Neural progenitor cell (in vitro differentiated cells): ENCODE measurements at regions not wholly inside any gene's neighbourhood (a gene's known extent, or its start where the extent isn't known, plus 50 kb on each side); places are given as distances from the start of the nearest gene placed in this dataset.

Source experiments
- CTCF ChIP-seq: fragments of 200-600 bp; sonication (generic); IDR thresholded peaks from 2 replicates; pipeline ENCODE4 v1.5.1; 2017; ENCODE audit warnings: antibody characterized with exemption, mild to moderate bottlenecking
- EZH2 ChIP-seq: fragments of 200-600 bp; sonication (generic); IDR thresholded peaks from 2 replicates; pipeline ENCODE4 v1.6.1; 2017; ENCODE audit warnings: antibody characterized with exemption, mild to moderate bottlenecking, moderate library complexity
- EZH2phosphoT487 ChIP-seq: fragments of 200-600 bp; sonication (generic); IDR thresholded peaks from 2 replicates; pipeline ENCODE4 v1.6.1; 2017; ENCODE audit warnings: antibody characterized with exemption

DNA sequence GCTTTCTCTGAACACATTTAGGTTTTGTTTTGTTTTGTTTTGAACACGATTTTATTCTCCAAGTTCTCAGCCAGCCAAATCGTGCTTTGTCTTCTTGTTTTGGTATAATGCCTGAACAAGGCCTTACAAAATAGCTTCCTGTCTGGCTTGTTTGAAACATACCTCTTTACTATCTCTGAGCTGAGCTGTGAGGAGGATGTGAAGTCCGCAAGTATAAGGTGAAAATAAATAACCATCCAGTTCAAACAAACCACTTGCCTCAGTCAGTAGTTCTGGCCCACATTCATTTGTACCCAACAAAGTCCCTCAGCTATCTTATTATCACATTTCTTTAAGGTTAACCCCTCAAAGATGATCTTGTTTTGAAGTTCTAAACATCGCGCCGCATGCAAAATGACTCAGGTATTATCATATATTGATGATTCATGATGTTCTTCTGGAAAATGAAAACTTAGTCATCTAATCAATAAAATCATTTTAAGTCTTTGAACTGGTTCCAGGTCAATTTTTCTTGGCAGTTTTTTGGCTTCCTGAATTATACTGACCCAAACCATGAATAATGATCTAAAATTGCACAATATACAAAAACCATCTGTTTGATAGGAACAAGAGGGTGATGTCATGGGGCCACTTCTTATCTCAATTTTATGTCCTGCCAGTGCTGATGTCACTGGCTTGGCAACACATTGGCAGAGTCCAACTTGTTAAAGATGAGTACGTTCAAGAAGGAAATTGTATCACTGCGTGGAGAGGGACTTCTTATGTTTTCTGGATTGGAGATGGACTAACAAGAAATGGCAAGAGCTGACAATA, 694.3 kb downstream of the KCNJ2 start:
- TF ChIP-seq CTCF (no peak), EZH2 (no peak), EZH2phosphoT487 (no peak)
